ENCODE measurements at regions not wholly inside any gene's neighbourhood (a gene's known extent, or its start where the extent isn't known, plus 50 kb on each side); places are given as distances from the start of the nearest gene placed in this dataset.
"Not testable (repeated sequence)": the region's sequence is repeated elsewhere in the genome, so short reads cannot be mapped to it uniquely, and the experiment has no call there.

- no peak for DNase-seq (ENCODE audit: low spot score)
These were observed 103.9 kb upstream of the SOX21 start for GRCh38 chr13:94816256-94816655.

GRCh38 chr13:94813920-94814475 lies 101.7 kb upstream of the SOX21 start:
- DNase-seq (ENCODE audit: low spot score), result no peak

DNA sequence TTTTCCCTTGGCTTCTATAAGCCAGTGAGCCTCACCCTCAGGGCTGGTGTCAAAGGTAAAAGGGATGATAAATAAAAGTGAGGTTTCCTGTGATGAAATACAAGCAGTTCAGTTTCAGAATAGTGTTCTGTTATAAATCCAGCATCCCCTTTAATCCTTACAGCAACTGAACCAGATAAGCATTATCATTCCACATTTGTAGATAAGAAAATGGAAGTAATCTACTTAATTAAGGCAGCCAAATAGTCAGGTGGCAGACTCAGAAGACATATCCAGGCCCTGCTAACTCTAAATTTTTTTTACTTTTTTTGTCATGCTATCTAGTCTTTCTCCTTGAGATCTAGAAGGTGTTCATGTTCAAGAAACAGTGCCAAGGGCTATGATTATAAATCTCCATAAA lies 99.4 kb upstream of the SOX21 start:
- DNase-seq (ENCODE audit: low spot score), result no peak

- no peak for DNase-seq (ENCODE audit: low spot score)
These were observed 88.1 kb upstream of the SOX21 start for GRCh38 chr13:94800423-94800822.

DNA sequence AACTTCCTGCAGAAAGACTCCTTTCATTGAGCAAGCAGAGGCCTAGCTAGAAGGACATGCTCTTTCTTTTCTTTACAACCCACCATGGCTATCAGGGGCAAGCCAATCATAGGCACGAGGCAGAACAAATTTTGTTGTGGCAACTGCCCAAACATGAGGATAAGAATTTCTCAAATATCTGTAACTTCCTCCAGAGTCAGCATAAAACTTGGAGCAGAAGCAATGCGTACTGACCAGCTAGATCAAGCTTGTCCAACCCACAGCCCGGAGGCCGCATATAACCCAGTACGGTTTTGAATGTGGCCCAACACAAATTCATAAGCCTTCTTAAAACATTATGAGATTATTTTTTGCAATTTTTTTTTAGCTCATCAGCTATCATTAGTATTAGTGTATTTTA lies 87.0 kb upstream of the SOX21 start:
- DNase-seq (ENCODE audit: low spot score), result no peak

GRCh38 chr13:94798738-94799137 lies 86.4 kb upstream of the SOX21 start:
- no peak for DNase-seq (ENCODE audit: low spot score)

DNA sequence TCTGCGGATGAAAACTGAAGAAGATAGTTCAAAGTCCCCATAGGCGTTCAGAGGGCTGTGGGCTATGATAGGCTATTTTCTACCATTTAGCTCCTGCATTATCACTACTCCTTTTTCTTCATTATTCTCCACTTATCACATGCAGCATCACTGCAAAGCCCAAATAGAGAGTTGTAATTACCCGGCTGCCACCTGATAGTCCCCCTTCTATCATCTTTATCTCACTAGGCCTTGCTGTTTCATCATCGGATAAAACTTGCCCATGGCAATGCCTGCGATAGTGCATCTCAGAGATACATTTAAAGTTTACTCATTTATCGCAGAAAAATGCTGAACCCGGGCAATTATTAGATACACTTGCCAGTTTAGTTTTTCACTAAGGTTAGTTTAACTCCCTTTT lies 82.9 kb upstream of the SOX21 start:
- DNase-seq (ENCODE audit: low spot score), result no peak

DNA sequence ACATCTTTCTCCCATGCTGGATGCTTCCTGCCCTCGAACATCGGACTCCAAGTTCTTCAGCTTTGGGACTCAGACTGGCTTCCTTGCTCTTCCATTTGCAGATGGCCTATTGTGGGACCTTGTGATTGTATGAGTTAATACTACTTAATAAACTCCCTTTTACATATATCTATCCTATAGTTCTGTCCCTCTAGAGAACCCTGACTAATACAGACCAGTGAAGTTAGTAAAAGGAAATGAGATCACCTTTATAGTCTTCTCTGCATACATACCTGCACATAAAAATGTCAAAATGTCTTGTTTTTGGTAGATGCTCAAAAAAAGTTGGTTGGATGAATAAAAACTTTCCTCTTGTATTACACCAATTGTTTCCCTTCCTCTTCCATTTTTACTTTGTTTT lies 73.9 kb upstream of the SOX21 start:
- not testable (repeated sequence) for DNase-seq (ENCODE audit: low spot score)

- DNase-seq (ENCODE audit: low spot score), result no peak
These were observed 71.7 kb upstream of the SOX21 start for GRCh38 chr13:94784066-94784465.

DNA sequence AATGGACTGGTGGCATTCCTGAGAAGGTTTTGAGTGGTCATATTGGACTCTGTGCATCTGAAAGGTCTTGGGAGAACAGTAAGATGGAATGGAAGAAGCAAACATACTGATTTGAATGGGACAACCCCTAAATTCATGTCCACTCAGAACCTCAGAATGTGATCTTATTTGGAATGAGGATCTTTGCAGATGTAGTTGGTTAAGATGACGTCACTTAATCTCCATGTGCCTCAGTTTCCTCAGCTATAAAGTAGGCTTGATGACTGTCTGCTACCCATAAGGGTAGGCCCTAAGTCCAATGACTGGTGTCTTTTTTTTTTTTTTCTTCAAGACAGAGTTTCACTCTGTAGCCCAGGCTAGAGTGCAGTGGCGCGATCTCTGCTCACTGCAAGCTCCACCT lies 71.1 kb upstream of the SOX21 start:
- no peak for DNase-seq (ENCODE audit: low spot score)

DNA sequence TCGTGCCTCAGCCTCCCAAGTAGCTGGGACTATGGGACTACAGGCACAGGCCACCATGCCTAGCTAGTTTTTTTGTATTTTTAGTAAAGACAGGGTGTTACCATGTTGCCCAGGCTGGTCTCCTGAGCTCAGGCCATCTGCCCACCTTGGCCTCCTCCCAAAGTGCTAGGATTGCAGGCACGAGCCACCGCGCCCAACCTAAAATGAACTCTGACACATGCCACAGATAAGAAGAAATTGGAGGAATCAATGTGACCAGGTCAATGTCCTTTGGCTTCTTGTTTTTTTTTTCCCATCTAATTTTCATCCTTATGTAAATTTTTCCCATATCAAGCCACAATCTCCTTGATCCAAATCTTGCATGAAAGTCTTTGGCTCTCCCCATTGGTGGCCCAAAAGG lies 68.1 kb upstream of the SOX21 start:
- DNase-seq (ENCODE audit: low spot score), result no peak

DNA sequence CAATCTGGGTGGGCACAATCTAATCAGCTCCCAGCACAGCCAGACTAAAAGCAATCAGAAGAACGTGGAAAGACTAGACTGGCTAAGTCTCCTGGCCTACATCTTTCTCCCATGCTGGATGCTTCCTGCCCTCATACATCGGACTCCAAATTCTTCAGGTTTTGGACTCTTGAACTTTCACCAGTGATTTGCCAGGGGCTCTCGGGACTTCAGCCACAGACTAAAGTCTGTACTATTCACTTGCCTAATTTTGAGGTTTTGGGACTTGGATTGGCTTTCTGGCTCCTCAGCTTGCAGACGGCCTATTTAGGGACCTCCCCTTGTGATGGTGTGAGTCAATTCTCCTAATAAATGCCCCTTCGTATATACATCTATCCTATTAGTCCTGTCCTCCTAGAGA lies 66.6 kb upstream of the SOX21 start:
- no peak for DNase-seq (ENCODE audit: low spot score)

GRCh38 chr13:94778585-94778984 lies 66.2 kb upstream of the SOX21 start:
- no peak for DNase-seq (ENCODE audit: low spot score)

DNA sequence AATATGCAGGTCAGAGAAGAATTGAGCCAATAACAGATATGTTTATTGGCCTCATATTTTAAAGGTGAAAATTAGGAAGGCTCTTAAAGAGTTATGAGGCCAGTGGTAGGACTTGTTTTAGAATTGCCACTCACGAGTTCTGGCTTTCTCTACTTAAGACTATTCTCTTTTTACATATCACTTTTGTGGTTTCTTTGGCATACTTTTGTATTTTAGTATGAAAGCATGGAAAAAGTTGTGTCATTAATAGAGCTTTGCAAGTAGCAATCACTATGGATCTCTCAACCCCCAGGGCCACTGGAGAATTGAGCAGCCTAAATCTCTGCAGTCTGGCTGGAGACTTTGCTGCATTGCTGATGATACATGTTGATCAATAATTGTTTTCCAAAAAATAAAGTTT lies 64.6 kb upstream of the SOX21 start:
- DNase-seq (ENCODE audit: low spot score), result no peak

DNA sequence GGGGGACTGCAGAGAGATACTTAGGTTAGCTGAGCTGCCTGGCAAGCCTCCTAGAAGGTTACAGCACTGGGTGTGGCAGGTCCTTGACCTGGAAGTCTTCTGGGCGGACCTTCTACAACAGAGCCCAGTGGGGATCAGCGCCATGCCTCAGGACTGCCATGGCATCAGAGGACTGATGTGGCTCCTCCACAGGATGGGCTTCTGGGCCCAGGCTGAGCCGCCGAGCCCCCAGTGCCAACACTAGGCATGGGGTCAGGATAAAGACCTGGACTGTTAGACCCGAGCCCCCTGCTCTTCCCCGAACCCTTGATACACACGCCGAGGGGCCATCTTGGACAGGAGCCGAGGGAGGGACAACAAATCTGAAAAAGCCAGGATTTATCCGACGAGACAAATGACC lies 64.0 kb upstream of the SOX21 start:
- no peak for DNase-seq (ENCODE audit: low spot score)

GRCh38 chr13:94765814-94766213 lies 53.5 kb upstream of the SOX21 start:
- no peak for DNase-seq (ENCODE audit: low spot score)

DNA sequence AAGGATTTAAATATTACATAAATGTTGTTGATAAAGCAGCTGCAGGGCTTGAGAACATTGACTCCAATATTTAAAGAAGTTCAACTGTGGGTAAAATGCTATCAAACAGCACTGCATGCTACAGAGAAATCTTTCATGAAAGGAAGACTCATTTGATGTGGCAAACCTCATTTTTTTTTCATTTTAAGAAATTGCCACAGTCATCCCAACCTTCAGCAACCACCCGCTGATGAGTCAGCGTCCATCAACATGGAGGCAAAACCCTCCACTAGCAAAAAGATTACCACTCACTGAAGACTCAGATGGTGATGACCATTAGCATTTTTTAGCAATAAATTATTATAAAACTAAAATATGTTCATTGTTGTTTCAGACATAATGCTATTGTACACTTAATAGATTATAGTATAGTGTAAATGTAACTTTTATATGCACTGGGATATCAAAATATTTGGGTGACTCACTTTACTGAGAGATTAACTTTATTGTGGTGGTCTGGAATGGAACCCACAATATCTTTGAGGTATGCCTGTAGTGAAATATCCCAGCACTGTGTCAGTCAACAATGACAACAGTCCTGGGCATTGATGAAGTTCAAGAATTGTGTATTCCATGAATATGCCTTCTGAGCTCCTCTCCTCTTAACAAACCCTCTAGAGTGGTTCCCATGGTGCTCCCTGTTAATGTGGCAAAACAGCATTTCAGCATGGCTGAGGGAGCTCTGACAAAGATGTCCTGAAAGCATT lies 52.4 kb upstream of the SOX21 start:
- peak; percentile 35 for DNase-seq (ENCODE audit: low spot score)
